RWPE2 (cell line): ENCODE measurements at regions not wholly inside any gene's neighbourhood (a gene's known extent, or its start where the extent isn't known, plus 50 kb on each side); places are given as distances from the start of the nearest gene placed in this dataset.

Source experiments
- ATAC-seq: fragments of 200-7000 bp; cut with Tn5 transposase; 3 replicates; pipeline ENCODE4 v1.9.1; 2021; ENCODE audit warnings: low read depth
- DNase-seq: peaks from one replicate; pipeline ENCODE4 v3.0.0-alpha.2; 2020; ENCODE audit warnings: low spot score
- H3K27ac ChIP-seq: fragments of 450-650 bp; 2 replicates; pipeline ENCODE4 v1.5.1; 2017; ENCODE audit warnings: mild to moderate bottlenecking; ENCODE audit not compliant: poor library complexity, severe bottlenecking
- H3K27me3 ChIP-seq: fragments of 250-450 bp; sonication (Bioruptor Pico); 2 replicates; pipeline ENCODE4 v1.5.1; 2021; ENCODE audit warnings: mild to moderate bottlenecking, moderate library complexity; ENCODE audit not compliant: insufficient read depth, poor library complexity, severe bottlenecking
- H3K36me3 ChIP-seq: fragments of 250-450 bp; sonication (Bioruptor Pico); 2 replicates; pipeline ENCODE4 v1.5.1; 2020; ENCODE audit warnings: low read depth, mild to moderate bottlenecking, moderate library complexity
- H3K4me1 ChIP-seq: fragments of 250-450 bp; sonication (Bioruptor Pico); 2 replicates; pipeline ENCODE4 v1.5.1; 2021; ENCODE audit warnings: mild to moderate bottlenecking, moderate library complexity; ENCODE audit not compliant: insufficient read depth, poor library complexity, severe bottlenecking
- H3K4me3 ChIP-seq: fragments of 250-450 bp; sonication (Bioruptor Pico); 2 replicates; pipeline ENCODE4 v1.5.1; 2021; ENCODE audit warnings: mild to moderate bottlenecking, moderate library complexity; ENCODE audit not compliant: severe bottlenecking
- H3K9me3 ChIP-seq: fragments of 250-450 bp; sonication (Bioruptor Pico); 2 replicates; pipeline ENCODE4 v1.5.1; 2021; ENCODE audit warnings: mild to moderate bottlenecking, moderate library complexity; ENCODE audit not compliant: severe bottlenecking
- CTCF ChIP-seq: fragments of 450-650 bp; IDR thresholded peaks from one replicate; pipeline ENCODE4 v1.5.1; 2017; ENCODE audit warnings: mild to moderate bottlenecking, moderate library complexity; ENCODE audit not compliant: poor library complexity, severe bottlenecking

- Histone ChIP-seq H3K4me3 (no peak overlapping the region), H3K9me3 (no peaks in the 10 kb centered on the region), H3K27me3 (peaks cover 13% of the 10 kb centered on the region), H3K4me1 (no peaks in the 10 kb centered on the region), H3K27ac (no peak overlapping the region), H3K36me3 (no peaks in the 10 kb centered on the region)
- no peak for TF ChIP-seq CTCF
- ATAC-seq (no peak), DNase-seq (no peak)
These were observed 54.0 kb upstream of the SYT6 start for GRCh38 chr1:114207635-114208034.

DNA sequence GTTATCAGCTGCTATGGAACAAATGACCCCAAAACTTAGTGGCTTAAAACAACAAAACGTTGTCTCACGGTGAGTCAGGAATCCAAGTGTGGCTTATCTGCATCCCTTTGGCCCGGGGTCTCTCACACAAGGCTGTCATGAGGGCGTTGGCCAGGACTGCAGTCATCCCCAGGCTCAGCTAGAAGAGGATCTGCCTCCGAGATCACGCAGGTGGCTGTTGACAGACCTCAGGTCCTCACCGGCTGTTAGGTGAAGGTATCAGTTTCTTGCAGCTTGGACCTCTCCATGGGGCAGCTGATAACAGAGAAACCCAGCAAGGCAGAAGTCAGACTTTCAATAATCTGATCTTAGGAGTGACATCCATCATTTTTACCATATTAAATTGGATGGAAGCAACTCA is 52.7 kb upstream of the SYT6 start:
- Histone ChIP-seq H3K4me3 (no peak overlapping the region), H3K4me1 (no peaks in the 10 kb centered on the region), H3K27ac (no peak overlapping the region), H3K36me3 (no peaks in the 10 kb centered on the region), H3K9me3 (no peaks in the 10 kb centered on the region), H3K27me3 (peaks cover 13% of the 10 kb centered on the region)
- DNase-seq, result no peak
- ATAC-seq, result no peak
- no peak for TF ChIP-seq CTCF

DNA sequence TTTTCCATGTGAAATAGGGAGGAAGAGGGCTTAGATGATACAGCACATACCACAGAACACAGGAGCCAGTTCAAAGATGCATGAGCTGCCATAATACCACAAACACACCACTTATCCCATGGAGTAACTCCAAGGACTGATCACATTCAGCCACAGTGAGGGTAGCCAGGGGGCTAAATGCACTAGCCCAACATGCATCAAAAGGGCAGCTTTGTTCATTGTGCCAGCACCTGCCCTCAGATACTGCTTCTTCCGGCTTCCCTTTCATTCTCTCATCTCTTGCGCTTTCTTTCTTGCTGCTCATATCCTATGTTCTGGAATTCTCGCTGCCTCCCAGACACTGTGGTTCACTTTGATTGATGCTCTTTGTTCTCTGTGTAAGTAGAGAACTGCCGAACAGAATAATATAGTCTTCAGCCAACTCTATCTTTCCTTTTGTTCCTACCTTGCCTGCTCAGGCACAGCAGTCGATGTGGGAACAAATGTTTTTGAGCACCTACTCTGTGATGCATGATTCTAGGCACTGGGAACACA is 50.0 kb upstream of the SYT6 start:
- Histone ChIP-seq H3K4me1 (no peaks in the 10 kb centered on the region), H3K36me3 (no peaks in the 10 kb centered on the region), H3K27ac (no peak overlapping the region), H3K4me3 (no peak overlapping the region), H3K9me3 (no peaks in the 10 kb centered on the region), H3K27me3 (peaks cover 16% of the 10 kb centered on the region)
- DNase-seq (no peak), ATAC-seq (no peak)
- TF ChIP-seq CTCF, result no peak
